ENCODE measurements at regions not wholly inside any gene's neighbourhood (a gene's known extent, or its start where the extent isn't known, plus 50 kb on each side); places are given as distances from the start of the nearest gene placed in this dataset.
"Not testable (repeated sequence)": the region's sequence is repeated elsewhere in the genome, so short reads cannot be mapped to it uniquely, and the experiment has no call there.

GRCh38 chr2:142710336-142710735 is 167.1 kb upstream of the KYNU start:
- DNase-seq, result no peak

- DNase-seq, result no peak
These were observed 170.1 kb upstream of the KYNU start for GRCh38 chr2:142707318-142707717.

- DNase-seq, result not testable (repeated sequence)
These were observed 175.1 kb upstream of the KYNU start for GRCh38 chr2:142702397-142702796.

- DNase-seq, result peak; percentile 48
These were observed 181.9 kb upstream of the KYNU start for GRCh38 chr2:142695350-142696257.

GRCh38 chr2:142694282-142694681 is 183.2 kb upstream of the KYNU start:
- no peak for DNase-seq

GRCh38 chr2:142693171-142693950 is 184.1 kb upstream of the KYNU start:
- no peak for DNase-seq

- DNase-seq, result no peak
These were observed 188.4 kb upstream of the KYNU start for GRCh38 chr2:142688856-142689605.

GRCh38 chr2:142687509-142687908 is 190.0 kb upstream of the KYNU start:
- DNase-seq, result no peak

- no peak for DNase-seq
These were observed 190.4 kb upstream of the KYNU start for GRCh38 chr2:142687075-142687474.

GRCh38 chr2:142684667-142685066 is 192.8 kb upstream of the KYNU start:
- DNase-seq, result no peak

GRCh38 chr2:142682528-142682927 is 194.9 kb upstream of the KYNU start:
- DNase-seq, result no peak

GRCh38 chr2:142681952-142682351 is 195.5 kb upstream of the KYNU start:
- no peak for DNase-seq

GRCh38 chr2:142678164-142678563 is 199.3 kb upstream of the KYNU start:
- no peak for DNase-seq

- no peak for DNase-seq
These were observed 202.1 kb upstream of the KYNU start for GRCh38 chr2:142675398-142675797.

- DNase-seq, result no peak
These were observed 203.6 kb upstream of the KYNU start for GRCh38 chr2:142673836-142674235.

- DNase-seq, result no peak
These were observed 204.8 kb upstream of the KYNU start for GRCh38 chr2:142672698-142673097.

- no peak for DNase-seq
These were observed 207.1 kb upstream of the KYNU start for GRCh38 chr2:142670362-142670761.

GRCh38 chr2:142668420-142668819 is 209.0 kb upstream of the KYNU start:
- no peak for DNase-seq

- no peak for DNase-seq
These were observed 212.2 kb upstream of the KYNU start for GRCh38 chr2:142665241-142665640.

GRCh38 chr2:142650601-142651000 is 226.9 kb upstream of the KYNU start:
- no peak for DNase-seq

- no peak for DNase-seq
These were observed 227.9 kb upstream of the KYNU start for GRCh38 chr2:142649581-142649980.

GRCh38 chr2:142642650-142643049 is 234.8 kb upstream of the KYNU start:
- no peak for DNase-seq

GRCh38 chr2:142629193-142629592 is 248.3 kb upstream of the KYNU start:
- DNase-seq, result no peak
